OCI-LY3 (cell line): ENCODE measurements at regions not wholly inside any gene's neighbourhood (a gene's known extent, or its start where the extent isn't known, plus 50 kb on each side); places are given as distances from the start of the nearest gene placed in this dataset.

ENCODE experiments used
- H2AFZ ChIP-seq: fragments of 200-600, 300-600 bp; shearing (Covaris generic); 2 replicates; pipeline ENCODE4 v1.6.0; 2014; ENCODE audit warnings: antibody characterized with exemption, low read depth, low read length
- H3K27ac ChIP-seq: fragments of 200-600, 300-600 bp; sonication (generic); 2 replicates; pipeline ENCODE4 v1.5.1; 2014; ENCODE audit warnings: mild to moderate bottlenecking, low read length, moderate library complexity, mixed read lengths
- H3K27me3 ChIP-seq: fragments of 200-600, 300-600 bp; sonication (generic); 2 replicates; pipeline ENCODE4 v1.6.1; 2014; ENCODE audit warnings: low read depth, low read length, mixed read lengths
- H3K36me3 ChIP-seq: fragments of 200-600, 300-600 bp; sonication (generic); replicated peaks from 2 replicates; pipeline ENCODE3; 2014; ENCODE audit warnings: low read depth, low read length, mixed read lengths
- H3K4me1 ChIP-seq: fragments of 300-600, 200-600 bp; sonication (generic); 2 replicates; pipeline ENCODE4 v1.6.1; 2014; ENCODE audit warnings: low read length, mixed read lengths
- H3K4me2 ChIP-seq: fragments of 200-600, 300-600 bp; sonication (generic); 2 replicates; pipeline ENCODE4 v1.6.1; 2014; ENCODE audit warnings: low read length, mixed read lengths
- H3K4me3 ChIP-seq: fragments of 300-600, 200-600 bp; sonication (generic); 2 replicates; pipeline ENCODE4 v1.5.1; 2014; ENCODE audit warnings: antibody characterized with exemption, mild to moderate bottlenecking, low read length, moderate library complexity
- H3K79me2 ChIP-seq: fragments of 300-600, 200-600 bp; shearing (Covaris generic); 2 replicates; pipeline ENCODE4 v1.6.1; 2014; ENCODE audit warnings: mild to moderate bottlenecking, low read length, mixed read lengths
- H3K9ac ChIP-seq: fragments of 300-600, 200-600 bp; shearing (Covaris generic); 2 replicates; pipeline ENCODE4 v1.6.0; 2014; ENCODE audit warnings: mild to moderate bottlenecking, low read length, moderate library complexity
- H3K9me3 ChIP-seq: fragments of 200-600, 300-600 bp; shearing (Covaris generic); 2 replicates; pipeline ENCODE4 v1.6.1; 2014; ENCODE audit warnings: low read length, mixed read lengths; ENCODE audit not compliant: insufficient read depth
- H4K20me1 ChIP-seq: fragments of 200-600, 300-600 bp; sonication (generic); 2 replicates; pipeline ENCODE4 v1.6.1; 2016; ENCODE audit warnings: low read length, mixed read lengths; ENCODE audit not compliant: insufficient read depth
- EZH2phosphoT487 ChIP-seq: fragments of 200-600 bp; shearing (Covaris generic); IDR thresholded peaks from 2 replicates; pipeline ENCODE4 v1.6.1; 2018; ENCODE audit warnings: antibody characterized with exemption, mixed run types, low read depth
- TF ChIP-seq, protein P1 (sequence below): fragments of 200-600, 300-600 bp; sonication (generic); IDR thresholded peaks from 2 replicates; pipeline ENCODE4 v1.5.1; 2014; ENCODE audit warnings: antibody characterized with exemption, low read length, low read depth

- TF ChIP-seq, protein P1, sequence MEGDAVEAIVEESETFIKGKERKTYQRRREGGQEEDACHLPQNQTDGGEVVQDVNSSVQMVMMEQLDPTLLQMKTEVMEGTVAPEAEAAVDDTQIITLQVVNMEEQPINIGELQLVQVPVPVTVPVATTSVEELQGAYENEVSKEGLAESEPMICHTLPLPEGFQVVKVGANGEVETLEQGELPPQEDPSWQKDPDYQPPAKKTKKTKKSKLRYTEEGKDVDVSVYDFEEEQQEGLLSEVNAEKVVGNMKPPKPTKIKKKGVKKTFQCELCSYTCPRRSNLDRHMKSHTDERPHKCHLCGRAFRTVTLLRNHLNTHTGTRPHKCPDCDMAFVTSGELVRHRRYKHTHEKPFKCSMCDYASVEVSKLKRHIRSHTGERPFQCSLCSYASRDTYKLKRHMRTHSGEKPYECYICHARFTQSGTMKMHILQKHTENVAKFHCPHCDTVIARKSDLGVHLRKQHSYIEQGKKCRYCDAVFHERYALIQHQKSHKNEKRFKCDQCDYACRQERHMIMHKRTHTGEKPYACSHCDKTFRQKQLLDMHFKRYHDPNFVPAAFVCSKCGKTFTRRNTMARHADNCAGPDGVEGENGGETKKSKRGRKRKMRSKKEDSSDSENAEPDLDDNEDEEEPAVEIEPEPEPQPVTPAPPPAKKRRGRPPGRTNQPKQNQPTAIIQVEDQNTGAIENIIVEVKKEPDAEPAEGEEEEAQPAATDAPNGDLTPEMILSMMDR, result peak; percentile 93
- TF ChIP-seq EZH2phosphoT487, result no peak
- Histone ChIP-seq H3K9ac (no peak overlapping the region), H3K9me3 (no peaks in the 10 kb centered on the region), H3K79me2 (no peaks in the 10 kb centered on the region), H3K36me3 (no peaks in the 10 kb centered on the region), H4K20me1 (no peaks in the 10 kb centered on the region), H2AFZ (peak overlapping the region; percentile 77; the same call in 1 of the 2 replicates), H3K27ac (no peak overlapping the region), H3K4me2 (peak overlapping the region; percentile 62), H3K4me3 (peak overlapping the region; percentile 44), H3K4me1 (0 out of 2 replicates have a peak, but pooled peaks cover 4% of the 10 kb centered on the region), H3K27me3 (no peaks in the 10 kb centered on the region)
Observed at GRCh38 chr2:76599732-76600368, 889.1 kb upstream of the GCFC2 start.

GRCh38 chr2:76584474-76584873, 873.8 kb upstream of the GCFC2 start:
- H3K27ac ChIP-seq, result no peak overlapping the region

DNA sequence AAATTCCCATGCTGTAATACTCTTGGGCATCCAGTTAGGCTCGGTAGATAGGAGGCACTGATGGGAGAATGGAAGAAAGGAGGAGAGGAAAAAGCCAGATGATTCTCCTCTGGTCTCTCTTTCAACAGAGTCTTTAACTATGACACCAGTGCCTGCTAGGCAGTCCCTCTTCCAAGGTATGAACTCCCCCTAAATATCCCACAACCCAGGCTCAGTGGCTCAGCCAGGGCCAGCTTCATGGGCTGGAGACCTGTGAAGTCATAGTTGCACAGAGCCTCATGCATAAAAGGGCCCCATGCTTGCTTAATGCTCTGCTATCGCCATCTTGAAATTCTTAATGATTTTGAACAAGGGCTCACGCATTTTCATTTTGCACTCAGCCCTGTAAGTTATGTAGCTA, 869.2 kb upstream of the GCFC2 start:
- H2AFZ ChIP-seq, result no peak overlapping the region
- no peak overlapping the region for H3K4me2 ChIP-seq
- no peaks in the 10 kb centered on the region for H3K36me3 ChIP-seq
- H3K27me3 ChIP-seq, result no peaks in the 10 kb centered on the region
- H3K79me2 ChIP-seq, result no peaks in the 10 kb centered on the region
- H3K4me3 ChIP-seq, result no peak overlapping the region
- no peaks in the 10 kb centered on the region for H4K20me1 ChIP-seq
- no peak overlapping the region for H3K27ac ChIP-seq
- no peaks in the 10 kb centered on the region for H3K9me3 ChIP-seq
- H3K4me1 ChIP-seq, result no peaks in the 10 kb centered on the region
- H3K9ac ChIP-seq, result no peak overlapping the region
- TF ChIP-seq, protein P1, result no peak
- no peak for TF ChIP-seq EZH2phosphoT487

More at GRCh38 chr2:76584474-76584873, 873.8 kb upstream of the GCFC2 start:
- Histone ChIP-seq H3K4me3 (no peak overlapping the region), H3K36me3 (no peaks in the 10 kb centered on the region), H3K4me1 (no peaks in the 10 kb centered on the region), H3K79me2 (no peaks in the 10 kb centered on the region), H3K9ac (no peak overlapping the region), H2AFZ (no peak overlapping the region), H3K9me3 (no peaks in the 10 kb centered on the region), H3K4me2 (no peak overlapping the region), H4K20me1 (no peaks in the 10 kb centered on the region), H3K27me3 (no peaks in the 10 kb centered on the region)
- no peak for TF ChIP-seq EZH2phosphoT487
- TF ChIP-seq, protein P1, result no peak

DNA sequence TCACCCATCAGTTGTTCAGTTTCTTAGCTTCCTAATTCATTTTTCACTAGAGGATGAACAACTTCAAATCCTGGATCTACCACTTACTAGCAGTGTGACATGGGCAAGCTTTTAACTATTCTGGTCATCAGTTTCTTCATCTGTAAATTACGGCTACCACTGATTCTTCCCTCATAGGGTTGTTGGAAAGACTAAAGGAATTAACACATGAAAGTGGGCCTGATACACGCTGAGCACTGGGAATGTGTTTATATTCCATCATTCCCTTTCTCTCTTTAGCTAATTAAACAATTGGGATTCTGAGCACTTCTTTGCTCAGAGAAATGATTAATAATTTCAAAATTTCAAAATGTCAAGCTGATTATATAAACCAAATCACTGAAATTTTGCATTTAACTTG, 862.3 kb upstream of the GCFC2 start:
- Histone ChIP-seq H3K4me1 (no peaks in the 10 kb centered on the region), H3K9me3 (no peaks in the 10 kb centered on the region), H3K27ac (no peak overlapping the region), H4K20me1 (no peaks in the 10 kb centered on the region), H3K27me3 (no peaks in the 10 kb centered on the region), H2AFZ (no peak overlapping the region), H3K36me3 (no peaks in the 10 kb centered on the region), H3K4me3 (no peak overlapping the region), H3K9ac (no peak overlapping the region), H3K79me2 (no peaks in the 10 kb centered on the region), H3K4me2 (no peak overlapping the region)
- no peak for TF ChIP-seq EZH2phosphoT487
- TF ChIP-seq, protein P1, result no peak
